ENCODE measurements at regions not wholly inside any gene's neighbourhood (a gene's known extent, or its start where the extent isn't known, plus 50 kb on each side); places are given as distances from the start of the nearest gene placed in this dataset.
"Not testable (repeated sequence)": the region's sequence is repeated elsewhere in the genome, so short reads cannot be mapped to it uniquely, and the experiment has no call there.

DNA sequence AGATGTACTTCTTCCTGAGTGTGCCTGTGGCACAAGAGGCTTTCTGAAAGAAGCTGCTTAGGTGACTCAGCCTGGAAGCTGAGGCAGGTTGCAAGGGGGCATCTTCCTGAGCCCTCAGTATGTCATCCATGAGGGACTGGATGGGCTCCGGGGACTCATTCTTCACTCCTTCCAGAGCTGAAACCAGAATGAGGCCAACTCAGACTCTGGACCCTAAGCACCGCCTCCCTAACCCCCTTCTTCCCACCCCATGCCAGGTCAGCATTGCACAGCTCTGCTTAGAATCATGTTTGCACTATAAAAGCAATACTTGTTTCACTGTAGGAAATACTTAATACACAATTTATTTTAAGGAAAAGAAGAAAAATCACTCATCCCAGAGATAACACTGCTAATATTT, 138.3 kb downstream of the KLRB1 start:
- DNase-seq, ATAC-seq, H3K4me3 Mint-ChIP-seq, H3K9me3 Mint-ChIP-seq, H3K27ac Mint-ChIP-seq, H3K27me3 Mint-ChIP-seq: not testable (repeated sequence)
- H3K4me1 Mint-ChIP-seq: peaks cover 22% of the 10 kb centered on the region

DNA sequence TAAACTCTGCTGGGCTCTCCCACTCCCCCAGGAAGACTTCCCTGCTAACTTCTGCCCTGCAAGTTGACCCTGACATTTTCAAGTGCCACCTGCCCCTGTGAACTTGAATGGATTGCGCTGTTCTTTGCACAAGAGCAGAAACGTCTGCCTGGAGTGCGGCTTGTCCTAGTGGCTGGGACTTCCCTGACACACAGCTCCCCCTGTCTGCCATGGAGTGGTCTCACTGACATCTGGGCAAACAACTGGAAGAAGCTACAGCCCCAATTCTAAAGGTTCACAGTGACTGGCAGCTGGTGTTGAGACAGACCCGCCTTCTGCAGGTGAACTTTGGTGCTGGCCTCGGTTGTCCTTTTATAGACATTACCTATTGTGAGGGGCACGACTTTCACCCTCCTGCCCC, 138.7 kb downstream of the KLRB1 start:
- peak in 1 of 2 donors; percentile 23 for DNase-seq
- H3K27ac Mint-ChIP-seq, H3K27me3 Mint-ChIP-seq, H3K9me3 Mint-ChIP-seq, H3K4me3 Mint-ChIP-seq, ATAC-seq: not testable (repeated sequence)
- H3K4me1 Mint-ChIP-seq: peaks cover 18% of the 10 kb centered on the region

GRCh38 chr12:9468144-9468543, 139.6 kb downstream of the KLRB1 start:
- not testable (repeated sequence) for ATAC-seq, DNase-seq, H3K9me3 Mint-ChIP-seq, H3K4me3 Mint-ChIP-seq, H3K27me3 Mint-ChIP-seq, H3K27ac Mint-ChIP-seq
- peaks cover 17% of the 10 kb centered on the region for H3K4me1 Mint-ChIP-seq

DNA sequence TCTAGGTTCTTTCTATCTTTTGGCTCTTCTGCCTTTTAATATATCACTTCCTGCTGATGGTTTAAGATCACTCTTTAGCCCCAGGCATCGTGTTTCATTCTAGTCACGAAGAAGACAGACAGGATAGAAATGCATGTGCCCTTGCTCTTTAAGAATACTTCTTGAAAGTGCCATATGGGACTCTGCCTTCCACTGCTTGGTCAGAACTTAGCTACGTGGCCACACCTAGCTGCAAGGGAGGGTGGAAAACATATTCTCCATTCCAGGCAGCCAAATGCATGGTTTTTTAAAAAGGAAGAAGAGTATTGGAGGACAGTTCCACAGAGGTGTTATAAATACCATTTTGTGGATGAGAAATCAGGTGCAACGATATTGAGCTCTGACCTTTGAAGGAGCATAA, 143.3 kb downstream of the KLRB1 start:
- DNase-seq (no peak), ATAC-seq (no peak)
- H3K4me1 Mint-ChIP-seq: peaks cover 6% of the 10 kb centered on the region
- H3K27ac Mint-ChIP-seq: no peak overlapping the region
- H3K9me3 Mint-ChIP-seq: no peaks in the 10 kb centered on the region
- no peak overlapping the region for H3K4me3 Mint-ChIP-seq
- no peaks in the 10 kb centered on the region for H3K27me3 Mint-ChIP-seq

GRCh38 chr12:9455516-9455915, 152.2 kb downstream of the KLRB1 start:
- peak; percentile 79 for ATAC-seq
- not testable (repeated sequence) for DNase-seq, H3K4me1 Mint-ChIP-seq, H3K27me3 Mint-ChIP-seq, H3K4me3 Mint-ChIP-seq, H3K9me3 Mint-ChIP-seq, H3K27ac Mint-ChIP-seq

DNA sequence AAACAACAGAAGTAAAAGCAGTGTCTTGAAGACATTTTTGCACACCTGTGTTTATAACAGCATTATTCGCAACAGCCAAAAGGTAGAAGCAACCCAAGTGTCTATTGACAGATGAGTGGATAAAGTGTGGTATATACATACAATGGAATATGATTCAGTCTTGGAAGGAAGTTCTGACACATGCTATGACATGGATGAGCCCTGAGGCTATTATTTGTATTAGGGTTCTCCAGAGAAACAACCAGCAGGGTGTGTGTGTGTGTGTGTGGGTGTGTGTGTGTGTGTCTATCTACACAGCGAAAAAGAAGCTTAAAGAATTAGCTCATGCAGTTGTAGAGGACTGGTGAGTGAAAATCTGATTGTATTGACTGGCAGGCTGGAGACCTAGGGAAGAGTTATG, 153.7 kb downstream of the KLRB1 start:
- H3K27me3 Mint-ChIP-seq, H3K4me1 Mint-ChIP-seq, H3K27ac Mint-ChIP-seq, H3K9me3 Mint-ChIP-seq, DNase-seq, H3K4me3 Mint-ChIP-seq, ATAC-seq: not testable (repeated sequence)

GRCh38 chr12:9450127-9450567, 157.6 kb downstream of the KLRB1 start:
- H3K9me3 Mint-ChIP-seq: not testable (repeated sequence)
- ATAC-seq (peak; percentile 13), DNase-seq (peak; percentile 42 to 48)

GRCh38 chr12:9449657-9450126, 158.0 kb downstream of the KLRB1 start:
- not testable (repeated sequence) for H3K27ac Mint-ChIP-seq, H3K27me3 Mint-ChIP-seq, ATAC-seq, DNase-seq, H3K9me3 Mint-ChIP-seq
- Mint-ChIP-seq H3K4me1 (peaks cover 19% of the 10 kb centered on the region), H3K4me3 (peak overlapping the region; percentile 99 to 100)

More at GRCh38 chr12:9450127-9450567, 157.6 kb downstream of the KLRB1 start:
- H3K4me1 Mint-ChIP-seq: peaks cover 19% of the 10 kb centered on the region
- not testable (repeated sequence) for H3K27me3 Mint-ChIP-seq, H3K27ac Mint-ChIP-seq
- peak overlapping the region in 1 of 2 donors; percentile 24 for H3K4me3 Mint-ChIP-seq

GRCh38 chr12:9449181-9449580, 158.5 kb downstream of the KLRB1 start:
- H3K4me3 Mint-ChIP-seq: peak overlapping the region; percentile 99 to 100
- DNase-seq: no peak
- H3K9me3 Mint-ChIP-seq: no peaks in the 10 kb centered on the region
- no peaks in the 10 kb centered on the region for H3K27me3 Mint-ChIP-seq
- no peak for ATAC-seq
- H3K4me1 Mint-ChIP-seq: peaks cover 19% of the 10 kb centered on the region
- peak overlapping the region in 1 of 2 donors; percentile 48 for H3K27ac Mint-ChIP-seq

- DNase-seq, H3K27me3 Mint-ChIP-seq, H3K9me3 Mint-ChIP-seq, ATAC-seq: not testable (repeated sequence)
- H3K27ac Mint-ChIP-seq: peak overlapping the region; percentile 98 to 99
- H3K4me1 Mint-ChIP-seq: peaks cover 19% of the 10 kb centered on the region
- H3K4me3 Mint-ChIP-seq: peak overlapping the region; percentile 99 to 100
Observed at GRCh38 chr12:9448648-9449047, 159.1 kb downstream of the KLRB1 start.

DNA sequence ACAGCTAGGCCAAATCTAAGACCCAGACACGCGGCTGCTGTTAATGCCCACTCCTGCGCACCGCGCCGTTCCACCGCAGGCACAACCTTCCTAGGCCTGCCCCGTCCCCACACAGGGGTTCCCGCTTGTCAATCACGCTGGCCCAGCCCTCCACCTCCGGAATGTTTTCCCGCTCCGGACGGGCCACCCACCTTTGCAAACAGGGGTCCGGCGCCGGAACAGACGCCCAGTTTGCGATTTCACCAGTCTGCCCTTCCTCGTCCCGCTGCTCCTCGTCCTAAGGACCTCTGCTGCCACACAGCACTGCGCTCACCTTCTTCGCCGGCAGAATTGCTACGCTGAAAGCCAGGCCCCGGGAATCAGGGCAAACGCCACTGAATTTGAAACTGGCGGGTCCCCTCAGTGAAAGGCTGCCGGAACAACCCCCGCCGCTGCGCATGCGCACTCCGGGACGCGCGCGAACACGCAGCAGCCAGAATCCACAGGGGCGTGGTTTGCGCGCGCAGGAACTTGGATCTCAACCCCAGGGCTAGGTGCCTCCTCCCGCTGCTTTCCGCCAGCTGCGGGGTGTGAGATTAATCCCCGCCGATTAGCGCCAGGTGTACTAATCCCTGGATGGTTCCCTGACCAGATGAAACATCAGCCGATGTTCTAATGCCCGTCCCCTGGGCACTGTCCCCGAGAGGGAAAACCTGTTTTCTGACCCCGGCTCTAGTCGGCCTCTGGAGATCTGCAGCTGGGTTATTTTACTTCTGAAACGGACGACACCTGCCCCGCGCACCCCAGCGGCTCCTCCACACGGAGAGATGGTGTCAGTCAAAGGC, 159.7 kb downstream of the KLRB1 start:
- Mint-ChIP-seq H3K4me1 (peaks cover 19% of the 10 kb centered on the region), H3K4me3 (peak overlapping the region; percentile 99 to 100), H3K27ac (peak overlapping the region; percentile 98 to 99)
- H3K9me3 Mint-ChIP-seq, H3K27me3 Mint-ChIP-seq: not testable (repeated sequence)
- DNase-seq (peak; percentile 88 to 91), ATAC-seq (peak; percentile 85)

- Mint-ChIP-seq H3K4me3 (peak overlapping the region; percentile 99 to 100), H3K4me1 (peaks cover 19% of the 10 kb centered on the region), H3K27ac (peak overlapping the region in 1 of 2 donors; percentile 98)
- ATAC-seq (peak; percentile 58), DNase-seq (peak in 1 of 2 donors; percentile 40)
- H3K9me3 Mint-ChIP-seq, H3K27me3 Mint-ChIP-seq: not testable (repeated sequence)
Observed at GRCh38 chr12:9446883-9447761, 160.6 kb downstream of the KLRB1 start.

DNA sequence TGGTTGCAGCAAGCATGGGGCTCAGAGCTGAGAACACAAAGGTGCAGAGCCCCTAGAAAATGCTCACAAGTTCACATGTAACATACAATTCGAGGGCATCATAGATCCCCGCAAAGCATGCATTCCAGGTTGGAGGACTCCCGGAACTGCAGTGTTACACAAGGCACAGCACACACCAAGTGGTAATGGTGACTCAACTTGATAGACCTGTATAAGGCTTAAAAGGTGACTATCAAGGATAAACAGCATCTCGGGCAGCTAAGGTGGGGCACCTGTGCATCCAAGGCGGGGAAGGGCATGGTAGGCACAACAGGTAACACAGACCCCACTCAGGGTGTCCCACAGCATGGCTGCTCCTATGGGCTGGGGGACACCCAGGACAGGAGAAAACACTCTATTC, 167.3 kb downstream of the KLRB1 start:
- not testable (repeated sequence) for H3K27me3 Mint-ChIP-seq, ATAC-seq, H3K9me3 Mint-ChIP-seq, DNase-seq, H3K4me3 Mint-ChIP-seq, H3K4me1 Mint-ChIP-seq, H3K27ac Mint-ChIP-seq

- not testable (repeated sequence) for H3K27ac Mint-ChIP-seq, ATAC-seq, H3K4me1 Mint-ChIP-seq
Observed at GRCh38 chr12:9435682-9436081, 172.0 kb downstream of the KLRB1 start.

GRCh38 chr12:9430385-9430784, 177.3 kb downstream of the KLRB1 start:
- DNase-seq, H3K27me3 Mint-ChIP-seq, H3K4me3 Mint-ChIP-seq, ATAC-seq, H3K9me3 Mint-ChIP-seq, H3K4me1 Mint-ChIP-seq, H3K27ac Mint-ChIP-seq: not testable (repeated sequence)

More at GRCh38 chr12:9435682-9436081, 172.0 kb downstream of the KLRB1 start:
- H3K27me3 Mint-ChIP-seq, H3K9me3 Mint-ChIP-seq, H3K4me3 Mint-ChIP-seq, DNase-seq: not testable (repeated sequence)

GRCh38 chr12:9428856-9429255, 178.9 kb downstream of the KLRB1 start:
- not testable (repeated sequence) for H3K27ac Mint-ChIP-seq

More at GRCh38 chr12:9428856-9429255, 178.9 kb downstream of the KLRB1 start:
- H3K27me3 Mint-ChIP-seq, DNase-seq, H3K4me1 Mint-ChIP-seq, H3K9me3 Mint-ChIP-seq, ATAC-seq, H3K4me3 Mint-ChIP-seq: not testable (repeated sequence)
